Fibroblast of the aortic adventitia (primary cell): ENCODE measurements at regions not wholly inside any gene's neighbourhood (a gene's known extent, or its start where the extent isn't known, plus 50 kb on each side); places are given as distances from the start of the nearest gene placed in this dataset.

ENCODE experiments used
- DNase-seq: peaks from one replicate; pipeline ENCODE4 v3.0.0-alpha.2; 2010; ENCODE audit warnings: low read depth
- H3K4me3 ChIP-seq: 2 replicates; pipeline ENCODE4 v1.5.1; 2011; ENCODE audit warnings: low read depth, mild to moderate bottlenecking, control low read depth, low read length, moderate library complexity
- TF ChIP-seq, protein P1 (sequence below): IDR thresholded peaks from 2 replicates; pipeline ENCODE4 v1.5.1; 2011; ENCODE audit warnings: mild to moderate bottlenecking, low read length, control low read depth, inconsistent platforms; ENCODE audit not compliant: insufficient read depth

DNA sequence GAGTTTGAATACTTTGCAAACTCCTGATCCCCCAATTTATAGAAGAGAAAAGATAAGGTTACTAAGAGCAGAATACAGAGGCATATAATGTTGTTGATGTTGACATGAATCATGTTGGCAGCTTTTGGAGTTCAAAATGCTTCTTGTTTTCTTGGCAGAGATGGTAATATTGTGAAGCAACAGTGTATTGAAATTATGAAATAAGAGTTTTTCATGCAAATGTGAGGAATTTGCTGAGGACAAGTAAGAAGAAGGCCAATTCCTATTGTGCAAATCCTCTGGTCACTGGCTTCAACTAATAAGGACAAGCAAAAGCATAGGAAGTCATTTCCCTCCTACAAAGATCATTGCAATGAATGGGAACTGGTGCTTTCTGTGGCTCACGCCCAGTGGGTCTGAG lies 126.9 kb upstream of the CHL1 start:
- H3K4me3 ChIP-seq: no peak overlapping the region
- TF ChIP-seq, protein P1, sequence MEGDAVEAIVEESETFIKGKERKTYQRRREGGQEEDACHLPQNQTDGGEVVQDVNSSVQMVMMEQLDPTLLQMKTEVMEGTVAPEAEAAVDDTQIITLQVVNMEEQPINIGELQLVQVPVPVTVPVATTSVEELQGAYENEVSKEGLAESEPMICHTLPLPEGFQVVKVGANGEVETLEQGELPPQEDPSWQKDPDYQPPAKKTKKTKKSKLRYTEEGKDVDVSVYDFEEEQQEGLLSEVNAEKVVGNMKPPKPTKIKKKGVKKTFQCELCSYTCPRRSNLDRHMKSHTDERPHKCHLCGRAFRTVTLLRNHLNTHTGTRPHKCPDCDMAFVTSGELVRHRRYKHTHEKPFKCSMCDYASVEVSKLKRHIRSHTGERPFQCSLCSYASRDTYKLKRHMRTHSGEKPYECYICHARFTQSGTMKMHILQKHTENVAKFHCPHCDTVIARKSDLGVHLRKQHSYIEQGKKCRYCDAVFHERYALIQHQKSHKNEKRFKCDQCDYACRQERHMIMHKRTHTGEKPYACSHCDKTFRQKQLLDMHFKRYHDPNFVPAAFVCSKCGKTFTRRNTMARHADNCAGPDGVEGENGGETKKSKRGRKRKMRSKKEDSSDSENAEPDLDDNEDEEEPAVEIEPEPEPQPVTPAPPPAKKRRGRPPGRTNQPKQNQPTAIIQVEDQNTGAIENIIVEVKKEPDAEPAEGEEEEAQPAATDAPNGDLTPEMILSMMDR: no peak
- DNase-seq: no peak

DNA sequence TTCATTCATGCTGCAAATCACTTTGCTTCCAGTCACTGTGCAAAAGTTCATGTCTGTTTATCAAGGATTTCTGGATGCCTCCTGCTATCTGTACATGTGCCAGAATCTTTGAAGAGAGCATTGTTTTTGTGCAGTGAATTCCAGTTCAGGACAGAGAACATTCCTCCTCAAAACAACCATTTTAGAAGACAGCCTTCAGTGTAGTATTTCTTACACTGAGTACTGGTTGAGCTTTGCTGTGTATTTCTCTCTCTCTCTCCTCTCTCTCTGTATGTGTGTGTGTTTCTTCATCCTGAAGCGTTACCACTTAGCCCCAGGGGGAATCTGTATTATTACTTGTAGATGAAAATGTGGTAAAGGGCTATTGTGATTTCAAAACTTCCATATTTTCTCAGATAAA lies 123.8 kb upstream of the CHL1 start:
- DNase-seq: no peak
- no peak overlapping the region for H3K4me3 ChIP-seq
- TF ChIP-seq, protein P1: no peak

DNA sequence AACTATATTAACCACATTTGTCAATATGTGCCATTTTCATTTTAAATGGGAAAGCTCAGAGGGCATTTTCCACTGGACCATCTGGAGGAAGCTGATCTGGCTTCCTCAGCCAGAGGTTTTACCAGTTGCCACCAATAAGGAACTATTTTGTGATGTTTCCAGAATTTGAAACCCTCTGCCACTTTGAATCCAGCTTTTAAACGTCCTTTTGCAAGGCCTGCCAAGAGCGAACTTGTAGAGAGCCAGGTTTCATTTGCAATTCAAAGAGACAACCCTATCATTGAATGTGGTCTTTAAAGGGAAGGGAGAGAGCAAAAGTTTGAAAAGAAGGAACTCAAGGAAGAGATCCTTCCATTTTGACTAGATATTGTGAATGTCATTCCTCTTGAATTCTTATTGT lies 123.3 kb upstream of the CHL1 start:
- TF ChIP-seq, protein P1: no peak
- H3K4me3 ChIP-seq: no peak overlapping the region
- no peak for DNase-seq

DNA sequence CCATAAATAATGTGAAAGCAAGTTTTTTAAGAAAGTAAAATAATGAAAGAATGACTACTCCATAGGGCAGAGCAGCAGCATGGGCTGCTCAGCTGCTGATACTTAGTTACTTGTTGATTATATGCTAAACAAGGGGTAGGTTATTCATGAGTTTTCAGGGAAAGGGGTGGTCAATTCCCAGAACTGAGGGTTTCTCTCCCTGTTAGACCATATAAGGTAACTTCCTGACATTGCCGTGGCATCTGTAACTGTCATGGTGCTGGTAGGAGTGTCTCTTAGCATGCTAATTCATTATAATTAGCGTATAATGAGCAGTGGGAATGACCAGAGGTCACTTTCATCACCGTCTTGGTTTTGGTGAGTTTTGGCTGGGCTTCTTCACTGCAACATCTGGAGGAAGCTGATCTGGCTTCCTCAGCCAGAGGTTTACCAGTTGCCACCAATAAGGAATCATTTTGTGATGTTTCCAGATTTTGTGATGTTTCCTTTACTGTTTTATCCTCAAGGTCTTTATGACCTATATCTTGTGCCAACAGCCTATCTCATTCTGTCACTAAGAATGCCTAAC lies 121.8 kb upstream of the CHL1 start:
- H3K4me3 ChIP-seq: no peak overlapping the region
- no peak for DNase-seq
- TF ChIP-seq, protein P1: no peak

DNA sequence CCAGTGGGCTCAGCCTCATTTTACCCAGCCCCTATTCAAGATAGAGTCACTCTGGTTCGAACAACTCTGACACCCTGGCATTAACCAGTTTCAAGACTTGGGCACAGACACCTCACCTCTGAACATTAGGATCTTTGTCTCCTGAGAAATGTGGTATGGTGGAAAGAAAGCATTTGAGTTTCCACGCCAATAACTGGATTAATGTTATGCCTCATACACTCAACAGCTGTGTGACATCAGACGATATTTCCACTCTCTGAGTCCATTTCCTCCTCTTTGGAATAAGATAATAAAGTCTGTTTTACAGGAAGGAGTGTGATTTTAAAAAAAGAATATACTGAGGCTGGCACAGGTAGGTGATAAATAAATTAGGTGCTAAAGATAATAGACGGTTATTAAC lies 121.3 kb upstream of the CHL1 start:
- no peak overlapping the region for H3K4me3 ChIP-seq
- TF ChIP-seq, protein P1: no peak
- no peak for DNase-seq

DNA sequence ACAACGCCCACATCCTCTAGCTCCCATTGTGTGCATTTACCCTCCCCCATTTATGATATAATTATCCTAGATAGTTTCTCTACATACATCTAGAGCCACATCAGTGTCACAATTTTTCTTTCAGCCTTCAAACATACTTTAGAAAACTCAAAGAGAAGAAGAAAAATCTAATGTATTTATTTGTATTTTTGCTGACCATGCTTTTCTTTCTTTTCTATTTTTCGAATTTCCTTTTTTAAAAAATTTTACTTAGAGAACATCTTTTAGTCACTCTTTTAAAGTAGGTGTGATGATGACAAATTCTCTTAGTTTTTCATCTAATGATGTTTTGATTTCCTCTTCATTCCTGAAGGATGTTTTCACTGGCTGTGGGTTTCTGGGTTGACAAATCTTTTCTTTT lies 117.0 kb upstream of the CHL1 start:
- no peak overlapping the region for H3K4me3 ChIP-seq
- no peak for DNase-seq
- TF ChIP-seq, protein P1: no peak

DNA sequence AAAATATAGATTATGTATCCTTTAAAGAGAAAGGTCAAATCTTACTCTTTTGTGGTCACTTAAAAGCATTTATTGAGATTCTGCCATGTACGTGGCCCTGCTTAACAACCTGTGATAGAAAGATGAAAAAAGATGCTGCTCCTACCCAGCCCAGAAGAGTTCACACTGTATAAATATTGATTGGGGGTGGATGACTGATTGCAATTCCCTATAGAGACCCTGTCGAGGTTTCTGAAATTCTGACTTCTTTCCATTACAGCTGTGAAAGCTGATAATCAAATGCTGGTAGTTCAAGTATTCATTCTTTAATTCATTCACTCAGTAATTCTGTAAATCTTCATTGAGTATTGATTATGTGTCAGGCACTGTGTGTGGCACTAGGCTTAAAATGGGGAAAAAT lies 114.1 kb upstream of the CHL1 start:
- TF ChIP-seq, protein P1: no peak
- no peak overlapping the region for H3K4me3 ChIP-seq
- DNase-seq: no peak
